ENCODE measurements at regions not wholly inside any gene's neighbourhood (a gene's known extent, or its start where the extent isn't known, plus 50 kb on each side); places are given as distances from the start of the nearest gene placed in this dataset.

DNA sequence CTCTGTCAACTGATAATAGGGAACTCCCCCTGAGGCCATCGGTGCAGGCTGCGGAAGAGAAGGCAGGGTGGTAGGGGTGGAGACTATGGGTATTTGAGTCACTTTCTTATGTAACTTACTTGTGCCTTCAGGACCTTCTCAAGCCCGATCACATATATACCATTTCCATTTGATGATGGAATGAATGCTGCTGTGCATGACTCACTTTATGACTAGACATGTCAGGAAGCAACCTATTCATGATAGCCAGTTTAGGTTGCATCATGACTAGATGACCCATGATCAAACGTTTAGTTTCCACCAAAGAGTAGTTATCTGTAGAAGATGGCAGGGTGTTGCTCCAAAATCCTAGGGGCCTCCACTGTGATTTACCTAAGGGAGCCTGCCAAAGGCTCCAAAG lies 435.5 kb downstream of the DTHD1 start:
- no peaks in the 10 kb centered on the region for H3K36me3 ChIP-seq (ENCODE audit: control insufficient read depth in 2 of 3, insufficient read depth in 3 of 3, low read length in 3 of 3)
- DNase-seq, result no peak
- H3K27ac ChIP-seq (ENCODE audit: low read depth in 2 of 2, low read length in 2 of 2), result no peak overlapping the region
- no peak overlapping the region for H3K9ac ChIP-seq (ENCODE audit: low read length in 3 of 3)
- no peaks in the 10 kb centered on the region for H3K4me1 ChIP-seq (ENCODE audit: control insufficient read depth in 2 of 3, insufficient read depth in 2 of 3, low read depth in 1 of 3, low read length in 3 of 3)
- TF ChIP-seq, protein P1, sequence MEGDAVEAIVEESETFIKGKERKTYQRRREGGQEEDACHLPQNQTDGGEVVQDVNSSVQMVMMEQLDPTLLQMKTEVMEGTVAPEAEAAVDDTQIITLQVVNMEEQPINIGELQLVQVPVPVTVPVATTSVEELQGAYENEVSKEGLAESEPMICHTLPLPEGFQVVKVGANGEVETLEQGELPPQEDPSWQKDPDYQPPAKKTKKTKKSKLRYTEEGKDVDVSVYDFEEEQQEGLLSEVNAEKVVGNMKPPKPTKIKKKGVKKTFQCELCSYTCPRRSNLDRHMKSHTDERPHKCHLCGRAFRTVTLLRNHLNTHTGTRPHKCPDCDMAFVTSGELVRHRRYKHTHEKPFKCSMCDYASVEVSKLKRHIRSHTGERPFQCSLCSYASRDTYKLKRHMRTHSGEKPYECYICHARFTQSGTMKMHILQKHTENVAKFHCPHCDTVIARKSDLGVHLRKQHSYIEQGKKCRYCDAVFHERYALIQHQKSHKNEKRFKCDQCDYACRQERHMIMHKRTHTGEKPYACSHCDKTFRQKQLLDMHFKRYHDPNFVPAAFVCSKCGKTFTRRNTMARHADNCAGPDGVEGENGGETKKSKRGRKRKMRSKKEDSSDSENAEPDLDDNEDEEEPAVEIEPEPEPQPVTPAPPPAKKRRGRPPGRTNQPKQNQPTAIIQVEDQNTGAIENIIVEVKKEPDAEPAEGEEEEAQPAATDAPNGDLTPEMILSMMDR (IDR thresholded peaks at IDR 0.05; ENCODE audit: borderline replicate concordance, extremely low read depth, insufficient read depth), result no peak
- intact Hi-C loops (cut with DNase I), result no loop called here
- H3K27me3 ChIP-seq (ENCODE audit: control insufficient read depth, insufficient read depth, low read length), result no peaks in the 10 kb centered on the region
- H3K9me3 ChIP-seq (ENCODE audit: control insufficient read depth in 2 of 3, insufficient read depth in 1 of 3, low read length in 3 of 3), result no peaks in the 10 kb centered on the region
- H3K4me3 ChIP-seq (ENCODE audit: low read length in 3 of 3), result no peak overlapping the region
- FAIRE-seq, result no peak

DNA sequence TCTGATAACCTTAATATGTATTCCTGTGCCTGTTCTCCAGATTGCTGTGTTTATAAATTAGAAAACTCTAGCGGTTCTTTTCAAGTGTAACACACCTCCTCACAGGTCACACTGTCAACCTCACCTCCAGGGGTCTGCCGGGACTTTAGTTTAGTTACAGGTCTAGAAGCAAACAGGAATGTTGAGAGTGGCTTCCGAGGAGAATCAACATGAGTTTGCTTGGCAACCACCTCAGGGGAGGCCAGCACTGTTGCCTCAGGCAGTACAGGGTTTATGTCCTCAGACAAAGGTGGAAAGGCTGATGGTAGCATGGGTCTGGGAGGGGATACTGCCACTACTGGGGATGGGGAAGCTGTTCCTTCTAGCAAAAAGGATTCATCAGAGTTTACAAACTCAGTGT lies 438.0 kb downstream of the DTHD1 start:
- TF ChIP-seq, protein P1 (IDR thresholded peaks at IDR 0.05; ENCODE audit: borderline replicate concordance, extremely low read depth, insufficient read depth), result no peak
- intact Hi-C loops (cut with DNase I), result no loop called here
- Histone ChIP-seq H3K4me3 (ENCODE audit: low read length in 3 of 3) (no peak overlapping the region), H3K4me1 (ENCODE audit: control insufficient read depth in 2 of 3, insufficient read depth in 2 of 3, low read depth in 1 of 3, low read length in 3 of 3) (no peaks in the 10 kb centered on the region), H3K27me3 (ENCODE audit: control insufficient read depth, insufficient read depth, low read length) (no peaks in the 10 kb centered on the region), H3K9me3 (ENCODE audit: control insufficient read depth in 2 of 3, insufficient read depth in 1 of 3, low read length in 3 of 3) (no peaks in the 10 kb centered on the region), H3K36me3 (ENCODE audit: control insufficient read depth in 2 of 3, insufficient read depth in 3 of 3, low read length in 3 of 3) (no peaks in the 10 kb centered on the region), H3K9ac (ENCODE audit: low read length in 3 of 3) (no peak overlapping the region), H3K27ac (ENCODE audit: low read depth in 2 of 2, low read length in 2 of 2) (no peak overlapping the region)
- DNase-seq (no peak), FAIRE-seq (no peak)

DNA sequence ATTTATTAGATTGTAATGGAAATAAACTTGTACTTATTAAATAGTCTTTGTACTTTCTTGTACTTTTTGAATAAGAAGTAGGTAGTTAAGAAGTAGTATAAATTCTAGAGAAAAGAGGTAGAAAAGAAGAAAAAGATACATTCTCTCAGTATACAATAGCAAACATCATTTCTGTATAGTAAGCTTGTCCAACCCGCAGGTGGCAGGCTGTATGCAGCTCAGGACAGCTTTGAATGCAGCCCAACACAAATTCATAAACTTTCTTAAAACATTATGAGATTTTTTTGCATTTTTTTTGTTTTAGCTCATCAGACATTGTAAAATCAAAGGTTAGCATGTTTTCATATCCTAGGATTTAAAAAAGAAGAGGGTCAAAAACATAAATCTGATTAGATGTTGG lies 441.6 kb downstream of the DTHD1 start:
- TF ChIP-seq, protein P1 (IDR thresholded peaks at IDR 0.05; ENCODE audit: borderline replicate concordance, extremely low read depth, insufficient read depth), result no peak
- H3K9me3 ChIP-seq (ENCODE audit: control insufficient read depth in 2 of 3, insufficient read depth in 1 of 3, low read length in 3 of 3), result no peaks in the 10 kb centered on the region
- no peak overlapping the region for H3K9ac ChIP-seq (ENCODE audit: low read length in 3 of 3)
- intact Hi-C loops (cut with DNase I), result no loop called here
- H3K27ac ChIP-seq (ENCODE audit: low read depth in 2 of 2, low read length in 2 of 2), result no peak overlapping the region
- H3K27me3 ChIP-seq (ENCODE audit: control insufficient read depth, insufficient read depth, low read length), result no peaks in the 10 kb centered on the region
- no peaks in the 10 kb centered on the region for H3K4me1 ChIP-seq (ENCODE audit: control insufficient read depth in 2 of 3, insufficient read depth in 2 of 3, low read depth in 1 of 3, low read length in 3 of 3)
- no peak overlapping the region for H3K4me3 ChIP-seq (ENCODE audit: low read length in 3 of 3)
- no peak for DNase-seq
- H3K36me3 ChIP-seq (ENCODE audit: control insufficient read depth in 2 of 3, insufficient read depth in 3 of 3, low read length in 3 of 3), result no peaks in the 10 kb centered on the region
- no peak for FAIRE-seq

DNA sequence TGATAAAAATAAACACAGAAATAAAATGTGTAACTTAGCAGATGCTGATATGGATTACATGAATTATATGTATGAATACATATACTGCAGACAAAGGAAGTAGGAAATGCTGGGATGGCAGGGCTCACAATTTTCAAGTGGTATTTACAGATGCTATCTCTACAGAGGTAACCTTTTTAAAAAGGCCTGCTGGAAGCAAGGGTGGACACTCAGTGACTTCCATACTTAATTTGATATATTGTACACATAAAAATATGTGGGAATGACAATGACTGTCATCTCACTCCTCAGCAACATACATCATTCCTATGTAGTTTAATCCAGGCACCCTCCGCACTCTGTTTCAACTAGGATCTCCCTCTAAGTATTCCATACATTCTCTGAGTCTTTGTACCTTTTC lies 452.9 kb downstream of the DTHD1 start:
- DNase-seq (no peak), FAIRE-seq (no peak)
- intact Hi-C loops (cut with DNase I), result no loop called here
- Histone ChIP-seq H3K27ac (ENCODE audit: low read depth in 2 of 2, low read length in 2 of 2) (no peak overlapping the region), H3K9ac (ENCODE audit: low read length in 3 of 3) (no peak overlapping the region), H3K36me3 (ENCODE audit: control insufficient read depth in 2 of 3, insufficient read depth in 3 of 3, low read length in 3 of 3) (no peaks in the 10 kb centered on the region), H3K4me1 (ENCODE audit: control insufficient read depth in 2 of 3, insufficient read depth in 2 of 3, low read depth in 1 of 3, low read length in 3 of 3) (no peaks in the 10 kb centered on the region), H3K27me3 (ENCODE audit: control insufficient read depth, insufficient read depth, low read length) (no peaks in the 10 kb centered on the region), H3K4me3 (ENCODE audit: low read length in 3 of 3) (no peak overlapping the region), H3K9me3 (ENCODE audit: control insufficient read depth in 2 of 3, insufficient read depth in 1 of 3, low read length in 3 of 3) (no peaks in the 10 kb centered on the region)
- TF ChIP-seq, protein P1 (IDR thresholded peaks at IDR 0.05; ENCODE audit: borderline replicate concordance, extremely low read depth, insufficient read depth), result no peak
